MM.1S (cell line): ENCODE measurements at regions not wholly inside any gene's neighbourhood (a gene's known extent, or its start where the extent isn't known, plus 50 kb on each side); places are given as distances from the start of the nearest gene placed in this dataset.

Experiments used
- DNase-seq: peaks from one replicate; pipeline ENCODE4 v3.0.0-alpha.2; 2015
- H2AFZ ChIP-seq: fragments of 300-600 bp; sonication (generic); 2 replicates; pipeline ENCODE4 v1.6.0; 2016; ENCODE audit warnings: antibody characterized with exemption, low read length
- H3F3A ChIP-seq: fragments of 300-600 bp; sonication (generic); 2 replicates; pipeline ENCODE4 v1.6.1; 2016; ENCODE audit warnings: mild to moderate bottlenecking, antibody characterized with exemption, low read length, moderate library complexity, mixed read lengths; ENCODE audit not compliant: insufficient read depth
- H3K27ac ChIP-seq: fragments of 300-600 bp; sonication (generic); 2 replicates; pipeline ENCODE4 v1.5.1; 2016; ENCODE audit warnings: mild to moderate bottlenecking, low read length
- H3K27me3 ChIP-seq: fragments of 300-600 bp; sonication (generic); replicated peaks from 2 replicates; pipeline ENCODE4 v1.6.0; 2016; ENCODE audit warnings: low read length; ENCODE audit not compliant: insufficient read depth
- H3K36me3 ChIP-seq: fragments of 300-600 bp; sonication (generic); replicated peaks from 2 replicates; pipeline ENCODE4 v1.6.1; 2016; ENCODE audit warnings: mild to moderate bottlenecking, low read length, mixed read lengths; ENCODE audit not compliant: insufficient read depth
- H3K4me1 ChIP-seq: fragments of 300-600 bp; sonication (generic); 2 replicates; pipeline ENCODE4 v1.6.1; 2016; ENCODE audit warnings: low read length, mixed read lengths
- H3K4me2 ChIP-seq: fragments of 300-600 bp; sonication (generic); 2 replicates; pipeline ENCODE4 v1.6.0; 2016; ENCODE audit warnings: low read depth, low read length
- H3K4me3 ChIP-seq: fragments of 300-600 bp; sonication (generic); 2 replicates; pipeline ENCODE4 v1.5.1; 2016; ENCODE audit warnings: low read length, mixed read lengths
- H3K79me2 ChIP-seq: fragments of 300-600 bp; sonication (generic); 2 replicates; pipeline ENCODE4 v1.6.1; 2016; ENCODE audit warnings: mixed run types, low read length, mixed read lengths
- H3K9ac ChIP-seq: fragments of 300-600 bp; sonication (generic); 2 replicates; pipeline ENCODE4 v1.6.1; 2016; ENCODE audit warnings: low read length, mixed read lengths
- H3K9me2 ChIP-seq: fragments of 300-600 bp; sonication (generic); replicated peaks from 2 replicates; pipeline ENCODE4 v1.6.1; 2016; ENCODE audit warnings: mild to moderate bottlenecking, low read length, mixed read lengths; ENCODE audit not compliant: insufficient read depth
- H3K9me3 ChIP-seq: fragments of 300-600 bp; sonication (generic); replicated peaks from 2 replicates; pipeline ENCODE4 v1.6.1; 2016; ENCODE audit warnings: mild to moderate bottlenecking, low read length, mixed read lengths; ENCODE audit not compliant: insufficient read depth
- H4K20me1 ChIP-seq: fragments of 300-600 bp; sonication (generic); 2 replicates; pipeline ENCODE4 v1.6.1; 2016; ENCODE audit warnings: mild to moderate bottlenecking, low read length, moderate library complexity, mixed read lengths; ENCODE audit not compliant: insufficient read depth
- CTCF ChIP-seq: fragments of 300-600 bp; sonication (generic); IDR thresholded peaks from 2 replicates; pipeline ENCODE4 v1.5.1; 2016; ENCODE audit warnings: antibody characterized with exemption, low read length, mixed read lengths
- EZH2 ChIP-seq: fragments of 300-600 bp; sonication (generic); optimal IDR thresholded peaks from 2 replicates; pipeline ENCODE3; 2017; ENCODE audit warnings: low read depth, mild to moderate bottlenecking, antibody characterized with exemption, low read length, mixed read lengths
- EZH2phosphoT487 ChIP-seq: fragments of 300-600 bp; sonication (generic); IDR thresholded peaks from 2 replicates; pipeline ENCODE4 v1.6.1; 2018; ENCODE audit warnings: antibody characterized with exemption, low read length

- Histone ChIP-seq H3F3A (peaks cover 2% of the 10 kb centered on the region; the same call in 1 of the 2 replicates), H4K20me1 (no peaks in the 10 kb centered on the region), H3K27ac (no peak overlapping the region), H3K9me3 (no peaks in the 10 kb centered on the region), H3K4me3 (no peak overlapping the region), H3K27me3 (no peaks in the 10 kb centered on the region), H2AFZ (no peak overlapping the region), H3K4me2 (no peak overlapping the region), H3K79me2 (no peaks in the 10 kb centered on the region), H3K4me1 (peaks cover 8% of the 10 kb centered on the region; the same call in 1 of the 2 replicates), H3K9me2 (no peaks in the 10 kb centered on the region), H3K36me3 (no peaks in the 10 kb centered on the region), H3K9ac (no peak overlapping the region)
- TF ChIP-seq EZH2phosphoT487: no peak
- DNase-seq: no peak
Measured at GRCh38 chr2:16008856-16009255, 68.5 kb downstream of the MYCN start.

DNA sequence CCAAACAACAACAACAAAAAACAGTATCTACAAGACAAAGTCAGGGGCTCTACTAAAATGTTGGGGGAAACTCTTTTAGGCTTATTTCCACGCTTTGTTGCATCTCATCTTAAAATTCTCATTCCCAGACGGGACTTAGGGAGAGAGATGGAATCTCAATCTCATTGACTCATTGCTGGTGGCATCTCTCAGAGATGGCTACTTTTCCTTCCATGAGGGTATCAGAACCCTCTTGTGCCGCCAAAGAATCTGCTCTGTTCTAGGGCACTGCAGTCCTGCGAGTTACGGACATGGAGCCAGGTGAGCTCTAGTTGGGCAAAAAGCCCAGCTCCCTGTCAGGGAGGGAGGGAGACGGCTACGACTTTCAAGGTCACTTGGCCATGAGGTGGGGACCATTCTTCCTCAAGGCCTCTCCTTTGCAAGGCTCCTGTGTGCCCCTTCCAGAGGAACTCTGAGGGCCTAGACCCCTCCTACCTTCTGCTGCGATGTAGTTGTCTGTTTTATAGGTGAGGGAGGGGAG, 68.0 kb downstream of the MYCN start:
- Histone ChIP-seq H3K4me3 (no peak overlapping the region), H2AFZ (no peak overlapping the region)

GRCh38 chr2:16007167-16007934, 67.0 kb downstream of the MYCN start:
- no peaks in the 10 kb centered on the region for H3K27me3 ChIP-seq
- DNase-seq: no peak
- H3K4me1 ChIP-seq: 0 out of 2 replicates have a peak, but pooled peaks cover 1% of the 10 kb centered on the region
- TF ChIP-seq EZH2 (no peak), CTCF (no peak), EZH2phosphoT487 (no peak)
- no peak overlapping the region for H3K27ac ChIP-seq
- H3K9me2 ChIP-seq: no peaks in the 10 kb centered on the region
- no peaks in the 10 kb centered on the region for H3K9me3 ChIP-seq
- H3K79me2 ChIP-seq: no peaks in the 10 kb centered on the region
- H4K20me1 ChIP-seq: no peaks in the 10 kb centered on the region
- no peaks in the 10 kb centered on the region for H3K36me3 ChIP-seq
- no peak overlapping the region for H2AFZ ChIP-seq
- no peaks in the 10 kb centered on the region for H3F3A ChIP-seq
- no peak overlapping the region for H3K4me3 ChIP-seq
- H3K4me2 ChIP-seq: no peak overlapping the region
- no peak overlapping the region for H3K9ac ChIP-seq

More for the DNA sequence above, 68.0 kb downstream of the MYCN start:
- no peaks in the 10 kb centered on the region for H3K9me2 ChIP-seq
- peaks cover 8% of the 10 kb centered on the region; the same call in 1 of the 2 replicates for H3K4me1 ChIP-seq
- H3K4me2 ChIP-seq: no peak overlapping the region
- no peak overlapping the region for H3K27ac ChIP-seq
- H4K20me1 ChIP-seq: no peaks in the 10 kb centered on the region
- no peaks in the 10 kb centered on the region for H3K79me2 ChIP-seq
- H3K36me3 ChIP-seq: no peaks in the 10 kb centered on the region
- H3K27me3 ChIP-seq: no peaks in the 10 kb centered on the region
- TF ChIP-seq EZH2phosphoT487 (no peak), CTCF (no peak), EZH2 (no peak)
- no peak overlapping the region for H3K9ac ChIP-seq
- H3F3A ChIP-seq: no peaks in the 10 kb centered on the region
- H3K9me3 ChIP-seq: no peaks in the 10 kb centered on the region
- DNase-seq: no peak
